ENCODE measurements at regions not wholly inside any gene's neighbourhood (a gene's known extent, or its start where the extent isn't known, plus 50 kb on each side); places are given as distances from the start of the nearest gene placed in this dataset.
"Not testable (repeated sequence)": the region's sequence is repeated elsewhere in the genome, so short reads cannot be mapped to it uniquely, and the experiment has no call there.

DNA sequence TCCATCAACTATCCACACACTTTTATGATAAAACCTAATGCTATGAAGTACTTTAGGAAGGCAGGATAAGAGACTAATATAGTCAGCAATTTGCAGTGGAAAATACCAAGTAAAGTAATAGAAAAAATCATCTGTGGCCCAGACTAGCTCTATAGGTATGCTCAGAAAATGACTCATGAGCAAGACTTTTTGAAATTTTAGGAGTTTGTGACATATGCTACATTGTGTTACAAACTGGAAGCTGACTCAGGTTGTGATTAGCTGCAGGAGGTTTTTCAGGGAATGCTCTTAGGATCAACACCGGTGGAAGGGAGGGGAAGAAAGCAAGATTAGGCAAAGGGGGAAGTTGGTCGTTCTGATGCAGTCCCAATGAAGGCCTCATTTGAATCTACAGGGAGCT, 56.1 kb downstream of the FEZF1 start:
- in situ Hi-C loops (cut with HindIII; ENCODE audit: low pct_ligation_motif_present, low pct_unique_long_range_greater_than_20kb, low sequenced_read_pairs) = no loop called here
- no peak for DNase-seq

DNA sequence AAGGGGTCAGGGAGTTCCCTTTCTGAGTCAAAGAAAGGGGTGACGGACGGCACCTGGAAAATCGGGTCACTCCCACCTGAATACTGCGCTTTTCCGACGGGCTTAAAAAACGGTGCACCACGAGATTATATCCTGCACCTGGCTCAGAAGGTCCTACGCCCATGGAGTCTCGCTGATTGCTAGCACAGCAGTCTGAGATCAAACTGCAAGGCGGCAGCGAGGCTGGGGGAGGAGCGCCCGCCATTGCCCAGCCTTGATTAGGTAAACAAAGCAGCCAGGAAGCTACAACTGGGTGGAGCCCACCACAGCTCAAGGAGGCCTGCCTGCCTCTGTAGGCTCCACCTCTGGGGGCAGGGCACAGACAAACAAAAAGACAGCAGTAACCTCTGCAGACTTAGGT, 65.8 kb downstream of the FEZF1 start:
- in situ Hi-C loops (cut with HindIII; ENCODE audit: low pct_ligation_motif_present, low pct_unique_long_range_greater_than_20kb, low sequenced_read_pairs); DNase-seq: not testable (repeated sequence)

DNA sequence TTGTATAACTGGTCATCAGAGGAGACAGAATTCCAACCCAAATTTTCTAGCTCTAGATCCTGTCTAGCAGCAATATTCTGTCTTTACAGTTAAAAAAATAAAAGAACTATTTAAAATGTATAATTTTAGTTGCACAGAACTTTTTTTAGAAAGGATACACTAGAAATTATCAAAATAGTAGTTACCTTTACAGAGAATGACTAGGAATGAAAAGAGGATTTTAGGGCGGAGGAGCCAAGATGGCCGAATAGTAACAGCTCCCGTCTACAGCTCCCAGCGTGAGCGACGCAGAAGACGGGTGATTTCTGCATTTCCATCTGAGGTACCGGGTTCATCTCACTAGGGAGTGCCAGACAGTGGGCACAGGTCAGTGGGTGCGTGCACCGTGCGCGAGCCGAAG, 66.3 kb downstream of the FEZF1 start:
- DNase-seq; in situ Hi-C loops (cut with HindIII; ENCODE audit: low pct_ligation_motif_present, low pct_unique_long_range_greater_than_20kb, low sequenced_read_pairs): not testable (repeated sequence)

DNA sequence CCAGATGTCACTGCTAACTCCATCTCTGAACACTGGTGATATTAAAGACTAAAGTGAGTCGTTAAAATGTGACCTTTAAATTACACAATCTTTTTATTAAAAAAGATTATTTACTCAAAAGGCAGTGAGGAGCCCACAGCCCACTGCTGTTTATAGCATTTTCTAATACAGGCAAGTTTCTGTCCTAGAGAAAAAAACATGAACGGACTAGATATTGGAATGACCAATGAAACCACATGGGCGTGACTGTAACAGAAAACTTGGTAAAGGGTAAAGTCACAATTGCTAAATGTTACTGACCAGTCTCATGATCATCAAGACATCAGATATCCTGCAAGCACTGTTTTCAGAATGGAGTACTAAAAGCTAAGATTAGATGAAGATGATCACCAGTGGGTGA, 78.7 kb downstream of the FEZF1 start:
- in situ Hi-C loops (cut with HindIII; ENCODE audit: low pct_ligation_motif_present, low pct_unique_long_range_greater_than_20kb, low sequenced_read_pairs) = no loop called here
- no peak for DNase-seq

DNA sequence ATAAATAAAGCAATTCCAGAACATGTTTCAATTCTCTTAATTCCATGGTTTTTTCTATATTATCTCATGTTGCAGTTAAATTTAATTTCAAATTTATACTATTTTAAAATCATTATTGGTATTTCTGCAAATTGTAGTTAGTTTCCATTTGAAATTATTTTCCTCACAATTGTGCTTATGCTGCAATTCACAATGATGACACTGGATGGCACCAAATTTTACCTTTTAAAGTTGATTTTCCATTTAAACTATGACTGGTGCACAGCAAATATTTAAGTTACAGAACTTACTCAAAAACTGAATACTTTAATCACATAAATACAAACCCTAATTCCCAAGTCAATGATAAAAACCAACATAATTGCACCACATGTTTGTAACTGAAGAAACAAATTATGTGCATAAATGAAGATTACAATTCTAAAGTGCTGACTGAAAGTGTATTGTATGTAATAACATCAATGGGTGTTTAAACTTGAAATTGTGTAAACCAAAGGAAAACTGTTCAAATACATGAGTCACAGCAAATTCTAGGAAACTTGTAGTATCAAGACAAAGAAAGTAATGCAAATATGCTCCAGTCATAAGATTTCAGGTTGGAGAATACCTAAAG, 75.3 kb upstream of the AASS start:
- peak; percentile 50 for DNase-seq
- in situ Hi-C loops (cut with HindIII; ENCODE audit: low pct_ligation_motif_present, low pct_unique_long_range_greater_than_20kb, low sequenced_read_pairs) = no loop called here

DNA sequence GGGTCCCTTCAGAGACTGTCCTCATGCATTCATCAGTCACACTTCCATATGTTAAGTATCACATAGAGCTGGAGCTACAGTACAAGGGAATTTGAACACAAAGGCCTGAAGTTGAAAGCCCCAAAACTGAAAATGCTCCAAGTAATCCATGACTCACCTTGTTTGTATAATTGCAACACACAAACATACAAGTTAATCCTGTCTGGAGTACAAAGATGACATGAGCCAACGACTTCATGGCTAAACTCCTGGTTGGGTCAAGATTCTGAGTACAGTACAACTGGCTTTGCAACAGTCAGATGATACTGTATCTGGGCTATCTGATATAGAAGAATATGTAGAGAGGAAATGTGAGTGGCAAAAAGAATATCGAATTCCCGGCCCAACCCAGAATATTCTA, 73.1 kb upstream of the AASS start:
- in situ Hi-C loops (cut with HindIII; ENCODE audit: low pct_ligation_motif_present, low pct_unique_long_range_greater_than_20kb, low sequenced_read_pairs) = no loop called here
- no peak for DNase-seq

DNA sequence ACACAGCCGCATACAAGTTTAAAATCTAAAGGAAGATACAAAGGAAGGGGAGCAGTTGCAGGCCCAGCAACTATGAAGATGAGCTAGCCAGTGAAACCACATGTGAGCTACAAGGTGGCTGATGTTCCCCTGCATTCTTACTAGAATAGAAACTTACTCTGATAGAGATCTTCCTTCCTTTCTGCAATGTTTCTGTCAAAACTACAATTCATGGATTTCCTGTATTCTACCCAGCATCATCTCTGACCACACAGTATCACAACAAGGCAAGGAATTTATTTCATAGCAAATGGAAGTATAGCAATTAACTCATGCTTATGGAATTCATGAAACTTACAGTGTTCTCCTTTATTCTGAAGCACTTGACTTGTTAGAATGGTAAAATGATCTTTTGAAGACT, 68.7 kb upstream of the AASS start:
- in situ Hi-C loops (cut with HindIII; ENCODE audit: low pct_ligation_motif_present, low pct_unique_long_range_greater_than_20kb, low sequenced_read_pairs) = no loop called here
- no peak for DNase-seq

DNA sequence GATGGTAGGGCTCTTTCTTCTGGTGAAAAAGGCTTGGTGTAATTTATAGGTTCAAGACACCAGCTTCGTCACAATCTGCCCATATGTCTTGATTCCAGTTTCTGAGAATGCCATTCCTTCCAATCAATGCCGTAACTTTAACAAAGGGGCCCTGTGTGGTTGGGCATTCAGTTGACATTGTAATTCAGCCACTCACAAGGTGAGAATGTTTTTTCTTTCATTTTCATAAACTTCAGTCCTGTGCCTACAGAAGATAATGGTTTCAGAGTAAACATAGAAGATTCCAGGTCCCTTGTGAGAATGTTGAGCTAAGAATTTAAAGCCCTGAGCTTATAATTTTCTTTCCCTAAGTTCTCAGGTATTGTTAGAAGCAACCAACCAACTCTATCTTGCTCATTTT, 67.3 kb upstream of the AASS start:
- in situ Hi-C loops (cut with HindIII; ENCODE audit: low pct_ligation_motif_present, low pct_unique_long_range_greater_than_20kb, low sequenced_read_pairs) = no loop called here
- no peak for DNase-seq

DNA sequence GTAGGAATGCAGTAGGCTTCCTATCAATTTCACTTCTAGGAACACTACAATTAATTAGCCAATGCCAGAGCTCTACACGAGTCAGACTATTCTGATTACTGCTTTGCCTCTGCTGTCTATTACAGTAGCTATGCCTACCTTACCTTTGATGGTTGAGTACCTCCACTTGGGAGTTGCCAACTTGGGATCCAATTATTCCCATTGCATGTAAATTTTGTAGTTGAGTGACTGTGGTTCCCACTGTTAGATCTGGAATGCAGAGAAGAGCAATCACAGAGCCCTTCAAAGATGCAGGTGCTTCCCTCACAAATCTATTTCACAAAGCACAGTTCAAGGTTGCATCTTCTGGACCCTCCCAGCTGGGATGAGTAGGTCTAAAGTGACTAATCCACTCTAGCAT, 62.9 kb upstream of the AASS start:
- in situ Hi-C loops (cut with HindIII; ENCODE audit: low pct_ligation_motif_present, low pct_unique_long_range_greater_than_20kb, low sequenced_read_pairs) = no loop called here
- no peak for DNase-seq

DNA sequence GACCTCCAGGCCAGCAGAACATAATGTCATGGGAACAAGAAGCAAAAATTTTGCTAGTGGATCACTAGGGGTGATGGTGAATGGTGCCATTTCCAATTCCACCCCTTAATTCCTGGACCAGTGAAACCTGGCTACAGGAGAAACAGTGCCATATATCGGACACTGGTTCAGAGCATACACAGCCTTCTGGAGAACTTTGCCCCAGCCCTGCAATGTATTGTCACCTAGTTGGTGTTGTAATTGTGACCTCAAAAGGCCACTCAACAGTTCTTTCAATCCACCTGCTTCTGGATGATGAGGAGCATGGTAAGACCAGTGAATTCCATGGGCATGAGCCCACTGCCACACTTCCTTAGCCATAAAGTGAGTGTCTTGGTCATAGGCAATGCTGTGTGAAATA, 59.8 kb upstream of the AASS start:
- no peak for DNase-seq
- in situ Hi-C loops (cut with HindIII; ENCODE audit: low pct_ligation_motif_present, low pct_unique_long_range_greater_than_20kb, low sequenced_read_pairs) = no loop called here

DNA sequence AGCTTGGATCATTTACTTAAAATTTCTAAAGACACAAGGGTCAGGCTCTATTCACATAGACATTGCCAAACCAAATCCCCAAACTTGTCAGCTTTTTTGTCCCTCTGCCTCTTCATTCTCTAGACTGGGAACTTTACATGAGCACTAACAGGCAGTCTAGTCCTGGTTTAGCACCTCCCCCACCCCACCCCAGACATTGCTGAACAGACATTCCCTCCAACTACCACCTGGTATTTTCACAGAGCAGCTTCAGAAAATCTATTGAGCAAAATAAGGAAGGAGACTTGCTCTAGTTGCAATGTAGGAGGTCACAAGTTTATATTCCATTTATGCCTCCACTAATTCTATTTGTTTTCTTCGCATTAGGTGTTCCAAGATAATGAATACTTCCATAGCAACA, 56.8 kb upstream of the AASS start:
- DNase-seq = no peak
- in situ Hi-C loops (cut with HindIII; ENCODE audit: low pct_ligation_motif_present, low pct_unique_long_range_greater_than_20kb, low sequenced_read_pairs) = no loop called here

DNA sequence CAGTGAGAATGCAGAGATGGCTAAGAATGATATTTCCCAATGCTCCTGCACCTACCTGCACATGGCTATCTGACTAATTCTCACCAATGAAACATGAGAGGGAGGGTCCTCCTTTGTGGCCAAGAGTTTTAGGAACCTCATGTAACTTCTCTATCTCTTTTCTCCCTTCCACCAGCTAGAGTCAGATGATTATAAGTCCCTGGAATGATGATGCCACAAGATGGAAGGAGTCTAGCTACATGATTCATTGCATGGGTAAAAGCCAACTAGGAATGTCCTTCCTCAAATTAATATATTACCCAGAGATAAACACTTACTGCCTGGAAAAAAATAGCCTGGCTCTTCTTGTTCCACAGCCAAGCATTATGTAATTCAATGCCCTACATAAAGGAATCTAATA, 55.1 kb upstream of the AASS start:
- peak; percentile 81 for DNase-seq
- in situ Hi-C loops (cut with HindIII; ENCODE audit: low pct_ligation_motif_present, low pct_unique_long_range_greater_than_20kb, low sequenced_read_pairs) = no loop called here

DNA sequence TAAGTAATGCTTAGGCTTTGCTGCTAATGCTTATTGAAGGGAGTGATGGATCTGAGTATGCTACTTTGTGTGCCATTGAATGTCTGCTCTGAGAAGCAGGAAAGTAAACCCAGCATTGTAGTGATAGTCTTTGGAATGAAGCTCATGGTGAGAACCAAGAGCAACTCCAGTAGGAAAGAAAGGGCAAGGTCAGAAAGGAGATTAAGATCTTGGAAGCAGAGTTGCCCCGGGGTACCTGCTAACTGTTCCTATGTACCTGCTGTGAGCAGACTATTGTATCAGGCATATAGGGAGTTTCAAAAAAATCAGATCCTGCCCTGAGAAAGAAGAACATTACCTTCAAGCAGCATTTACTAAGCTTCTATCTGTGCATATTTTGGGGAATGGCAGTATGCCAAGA, 54.5 kb upstream of the AASS start:
- DNase-seq = no peak
- in situ Hi-C loops (cut with HindIII; ENCODE audit: low pct_ligation_motif_present, low pct_unique_long_range_greater_than_20kb, low sequenced_read_pairs) = no loop called here
